ENCODE measurements at regions not wholly inside any gene's neighbourhood (a gene's known extent, or its start where the extent isn't known, plus 50 kb on each side); places are given as distances from the start of the nearest gene placed in this dataset.
"Not testable (repeated sequence)": the region's sequence is repeated elsewhere in the genome, so short reads cannot be mapped to it uniquely, and the experiment has no call there.

- H3K9ac ChIP-seq (ENCODE audit: low read length) = no peak overlapping the region
- H3K36me3 ChIP-seq (ENCODE audit: insufficient read depth, low read length) = no peaks in the 10 kb centered on the region
- H3K4me3 ChIP-seq (ENCODE audit: low read length) = no peak overlapping the region; the same call in 1 of the 2 replicates
- peaks cover 16% of the 10 kb centered on the region for H3K4me1 ChIP-seq (ENCODE audit: low read length)
- H3K27me3 ChIP-seq (ENCODE audit: low read length) = no peaks in the 10 kb centered on the region
- H2AFZ ChIP-seq (ENCODE audit: low read length) = no peak overlapping the region
- H4K20me1 ChIP-seq (ENCODE audit: insufficient read depth, low read depth, low read length) = no peaks in the 10 kb centered on the region
- peak overlapping the region; percentile 29 for H3K4me2 ChIP-seq (ENCODE audit: low read depth, low read length, poor library complexity, severe bottlenecking)
- H3K9me3 ChIP-seq (ENCODE audit: low read length) = no peaks in the 10 kb centered on the region
- no peaks in the 10 kb centered on the region for H3K79me2 ChIP-seq (ENCODE audit: low read length)
- no peaks in the 10 kb centered on the region for H3K9me2 ChIP-seq (replicated peaks; ENCODE audit: insufficient read depth, low read length)
- no peak overlapping the region for H3K27ac ChIP-seq (ENCODE audit: low read length)
- no peak for DNase-seq
Observed at GRCh38 chr9:124130277-124131075, 118.9 kb downstream of the LHX2 start.

- DNase-seq; H3K27me3 ChIP-seq (ENCODE audit: low read length); H3K27ac ChIP-seq (ENCODE audit: low read length); H3K9ac ChIP-seq (ENCODE audit: low read length); H3K4me3 ChIP-seq (ENCODE audit: low read length); H3K9me3 ChIP-seq (ENCODE audit: low read length); H2AFZ ChIP-seq (ENCODE audit: low read length); H3K4me2 ChIP-seq (ENCODE audit: low read depth, low read length, poor library complexity, severe bottlenecking); H3K36me3 ChIP-seq (ENCODE audit: insufficient read depth, low read length); H4K20me1 ChIP-seq (ENCODE audit: insufficient read depth, low read depth, low read length); H3K79me2 ChIP-seq (ENCODE audit: low read length); H3K9me2 ChIP-seq (replicated peaks; ENCODE audit: insufficient read depth, low read length): not testable (repeated sequence)
- peaks cover 16% of the 10 kb centered on the region for H3K4me1 ChIP-seq (ENCODE audit: low read length)
Observed at GRCh38 chr9:124131518-124131917, 120.0 kb downstream of the LHX2 start.

GRCh38 chr9:124132671-124133147, 121.1 kb downstream of the LHX2 start:
- no peak for DNase-seq

GRCh38 chr9:124133727-124134126, 122.2 kb downstream of the LHX2 start:
- DNase-seq = no peak
- Histone ChIP-seq H3K4me2 (ENCODE audit: low read depth, low read length, poor library complexity, severe bottlenecking) (no peak overlapping the region), H3K4me1 (ENCODE audit: low read length) (peaks cover 21% of the 10 kb centered on the region), H4K20me1 (ENCODE audit: insufficient read depth, low read depth, low read length) (no peaks in the 10 kb centered on the region), H3K36me3 (ENCODE audit: insufficient read depth, low read length) (no peaks in the 10 kb centered on the region), H3K79me2 (ENCODE audit: low read length) (no peaks in the 10 kb centered on the region), H3K27me3 (ENCODE audit: low read length) (no peaks in the 10 kb centered on the region), H2AFZ (ENCODE audit: low read length) (no peak overlapping the region), H3K9ac (ENCODE audit: low read length) (no peak overlapping the region), H3K4me3 (ENCODE audit: low read length) (no peak overlapping the region), H3K9me2 (replicated peaks; ENCODE audit: insufficient read depth, low read length) (no peaks in the 10 kb centered on the region), H3K9me3 (ENCODE audit: low read length) (no peaks in the 10 kb centered on the region), H3K27ac (ENCODE audit: low read length) (no peak overlapping the region)

More at GRCh38 chr9:124132671-124133147, 121.1 kb downstream of the LHX2 start:
- no peak overlapping the region for H3K4me2 ChIP-seq (ENCODE audit: low read depth, low read length, poor library complexity, severe bottlenecking)
- no peaks in the 10 kb centered on the region for H3K36me3 ChIP-seq (ENCODE audit: insufficient read depth, low read length)
- H3K79me2 ChIP-seq (ENCODE audit: low read length) = no peaks in the 10 kb centered on the region
- H3K27ac ChIP-seq (ENCODE audit: low read length) = no peak overlapping the region
- H2AFZ ChIP-seq (ENCODE audit: low read length) = no peak overlapping the region
- H4K20me1 ChIP-seq (ENCODE audit: insufficient read depth, low read depth, low read length) = no peaks in the 10 kb centered on the region
- H3K9me2 ChIP-seq (replicated peaks; ENCODE audit: insufficient read depth, low read length) = no peaks in the 10 kb centered on the region
- H3K4me1 ChIP-seq (ENCODE audit: low read length) = peaks cover 21% of the 10 kb centered on the region
- H3K9ac ChIP-seq (ENCODE audit: low read length) = no peak overlapping the region
- no peak overlapping the region for H3K4me3 ChIP-seq (ENCODE audit: low read length)
- H3K27me3 ChIP-seq (ENCODE audit: low read length) = no peaks in the 10 kb centered on the region
- H3K9me3 ChIP-seq (ENCODE audit: low read length) = no peaks in the 10 kb centered on the region

- H3K4me3 ChIP-seq (ENCODE audit: low read length) = no peak overlapping the region
- no peaks in the 10 kb centered on the region for H3K36me3 ChIP-seq (ENCODE audit: insufficient read depth, low read length)
- H3K27ac ChIP-seq (ENCODE audit: low read length) = no peak overlapping the region
- H3K9me3 ChIP-seq (ENCODE audit: low read length) = no peaks in the 10 kb centered on the region
- no peak overlapping the region for H3K4me2 ChIP-seq (ENCODE audit: low read depth, low read length, poor library complexity, severe bottlenecking)
- H3K9ac ChIP-seq (ENCODE audit: low read length) = no peak overlapping the region
- H3K27me3 ChIP-seq (ENCODE audit: low read length) = no peaks in the 10 kb centered on the region
- no peaks in the 10 kb centered on the region for H4K20me1 ChIP-seq (ENCODE audit: insufficient read depth, low read depth, low read length)
- no peak for DNase-seq
- peaks cover 21% of the 10 kb centered on the region for H3K4me1 ChIP-seq (ENCODE audit: low read length)
- H2AFZ ChIP-seq (ENCODE audit: low read length) = no peak overlapping the region
- H3K9me2 ChIP-seq (replicated peaks; ENCODE audit: insufficient read depth, low read length) = no peaks in the 10 kb centered on the region
- no peaks in the 10 kb centered on the region for H3K79me2 ChIP-seq (ENCODE audit: low read length)
Observed at GRCh38 chr9:124134526-124134925, 123.0 kb downstream of the LHX2 start.

GRCh38 chr9:124135813-124136365, 121.9 kb upstream of the NEK6 start:
- Histone ChIP-seq H3K9ac (ENCODE audit: low read length) (no peak overlapping the region), H3K4me3 (ENCODE audit: low read length) (no peak overlapping the region), H3K27ac (ENCODE audit: low read length) (no peak overlapping the region), H3K27me3 (ENCODE audit: low read length) (no peaks in the 10 kb centered on the region), H3K36me3 (ENCODE audit: insufficient read depth, low read length) (no peaks in the 10 kb centered on the region), H3K79me2 (ENCODE audit: low read length) (no peaks in the 10 kb centered on the region), H3K9me3 (ENCODE audit: low read length) (no peaks in the 10 kb centered on the region), H2AFZ (ENCODE audit: low read length) (no peak overlapping the region), H4K20me1 (ENCODE audit: insufficient read depth, low read depth, low read length) (no peaks in the 10 kb centered on the region), H3K4me1 (ENCODE audit: low read length) (peaks cover 12% of the 10 kb centered on the region), H3K9me2 (replicated peaks; ENCODE audit: insufficient read depth, low read length) (no peaks in the 10 kb centered on the region), H3K4me2 (ENCODE audit: low read depth, low read length, poor library complexity, severe bottlenecking) (no peak overlapping the region)
- DNase-seq = no peak

- H2AFZ ChIP-seq (ENCODE audit: low read length) = no peak overlapping the region
Observed at GRCh38 chr9:124137009-124137943, 120.5 kb upstream of the NEK6 start.

GRCh38 chr9:124137944-124138335, 119.8 kb upstream of the NEK6 start:
- no peak overlapping the region for H3K27ac ChIP-seq (ENCODE audit: low read length)
- no peaks in the 10 kb centered on the region for H3K27me3 ChIP-seq (ENCODE audit: low read length)
- no peaks in the 10 kb centered on the region for H3K36me3 ChIP-seq (ENCODE audit: insufficient read depth, low read length)
- H3K9me3 ChIP-seq (ENCODE audit: low read length) = no peaks in the 10 kb centered on the region
- no peak overlapping the region for H3K4me2 ChIP-seq (ENCODE audit: low read depth, low read length, poor library complexity, severe bottlenecking)
- H3K9ac ChIP-seq (ENCODE audit: low read length) = no peak overlapping the region
- H2AFZ ChIP-seq (ENCODE audit: low read length) = no peak overlapping the region
- no peaks in the 10 kb centered on the region for H3K79me2 ChIP-seq (ENCODE audit: low read length)
- no peaks in the 10 kb centered on the region for H4K20me1 ChIP-seq (ENCODE audit: insufficient read depth, low read depth, low read length)
- H3K4me3 ChIP-seq (ENCODE audit: low read length) = no peak overlapping the region
- no peak for DNase-seq
- H3K9me2 ChIP-seq (replicated peaks; ENCODE audit: insufficient read depth, low read length) = no peaks in the 10 kb centered on the region
- H3K4me1 ChIP-seq (ENCODE audit: low read length) = peaks cover 11% of the 10 kb centered on the region

More at GRCh38 chr9:124137009-124137943, 120.5 kb upstream of the NEK6 start:
- Histone ChIP-seq H3K4me2 (ENCODE audit: low read depth, low read length, poor library complexity, severe bottlenecking) (no peak overlapping the region), H4K20me1 (ENCODE audit: insufficient read depth, low read depth, low read length) (no peaks in the 10 kb centered on the region), H3K9me3 (ENCODE audit: low read length) (no peaks in the 10 kb centered on the region), H3K79me2 (ENCODE audit: low read length) (no peaks in the 10 kb centered on the region), H3K9ac (ENCODE audit: low read length) (no peak overlapping the region), H3K4me3 (ENCODE audit: low read length) (no peak overlapping the region), H3K9me2 (replicated peaks; ENCODE audit: insufficient read depth, low read length) (no peaks in the 10 kb centered on the region), H3K4me1 (ENCODE audit: low read length) (peaks cover 11% of the 10 kb centered on the region), H3K27me3 (ENCODE audit: low read length) (no peaks in the 10 kb centered on the region), H3K27ac (ENCODE audit: low read length) (no peak overlapping the region), H3K36me3 (ENCODE audit: insufficient read depth, low read length) (no peaks in the 10 kb centered on the region)
- no peak for DNase-seq

Measured in Karpas-422 (cell line).